A549 (cell line): ENCODE measurements at regions not wholly inside any gene's neighbourhood (a gene's known extent, or its start where the extent isn't known, plus 50 kb on each side); places are given as distances from the start of the nearest gene placed in this dataset.

Experiments used
- JUN ChIP-seq, 2 experiments: fragments of >200 bp; sonication (Bioruptor Twin); formaldehyde crosslinking; IDR thresholded peaks; 2 replicates in 1 of 2; 3 replicates in 1 of 2; pipeline ENCODE4 v1.6.1; 2016 to 2017
- NFE2L2 ChIP-seq: fragments of 150-350 bp; conservative IDR thresholded peaks from 2 replicates; pipeline ENCODE4 v1.6.1; 2014; ENCODE audit warnings: low read length
- POLR2A ChIP-seq: IDR thresholded peaks from 2 replicates; pipeline ENCODE4 v1.6.1; 2012; ENCODE audit warnings: mild to moderate bottlenecking, low read length
- TF ChIP-seq, protein P1 (sequence below): fragments of >200 bp; sonication (Bioruptor Twin); formaldehyde crosslinking; IDR thresholded peaks from 3 replicates; pipeline ENCODE4 v1.5.1; 2016
- TF ChIP-seq, protein P2 (sequence below): fragments of 150-350 bp; IDR thresholded peaks from 2 replicates; pipeline ENCODE4 v1.6.1; 2014; ENCODE audit warnings: low read depth, mild to moderate bottlenecking, low read length

DNA sequence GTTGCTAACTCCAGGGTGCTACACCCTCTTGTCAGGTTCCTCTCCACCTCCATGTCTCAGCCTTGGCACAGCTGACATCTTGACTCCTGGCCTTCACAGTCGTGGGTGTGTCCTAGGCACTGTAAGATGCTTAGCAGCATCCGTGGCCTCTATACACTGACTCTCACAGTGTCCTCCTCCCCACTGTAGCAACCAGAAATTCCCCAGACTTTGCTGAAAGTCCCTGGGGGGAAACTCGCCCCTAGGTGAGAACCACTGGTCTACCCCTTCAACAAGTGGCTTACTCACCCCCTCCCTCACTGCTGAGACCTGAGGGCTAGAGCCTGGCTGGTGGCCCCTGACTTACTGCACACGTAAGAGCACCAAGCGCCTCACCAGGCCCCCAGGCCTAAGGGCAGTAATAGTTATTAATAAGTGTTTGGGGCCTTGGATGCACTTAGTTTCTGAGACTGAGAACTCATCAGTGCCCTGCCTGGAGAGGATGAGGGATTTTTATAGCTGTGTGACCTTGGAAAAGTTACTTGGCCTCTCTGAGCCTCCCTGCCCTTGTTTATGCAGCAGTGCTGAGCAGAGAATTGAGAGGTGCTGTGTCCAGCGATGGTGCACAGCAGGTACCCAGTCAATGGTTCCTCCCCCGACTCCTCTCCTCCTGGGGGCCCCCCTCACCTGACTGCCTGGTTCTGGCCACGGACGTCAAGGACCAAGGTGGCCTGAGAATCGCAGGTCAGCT lies 67.1 kb downstream of the RMI2 start:
- TF ChIP-seq, protein P1, sequence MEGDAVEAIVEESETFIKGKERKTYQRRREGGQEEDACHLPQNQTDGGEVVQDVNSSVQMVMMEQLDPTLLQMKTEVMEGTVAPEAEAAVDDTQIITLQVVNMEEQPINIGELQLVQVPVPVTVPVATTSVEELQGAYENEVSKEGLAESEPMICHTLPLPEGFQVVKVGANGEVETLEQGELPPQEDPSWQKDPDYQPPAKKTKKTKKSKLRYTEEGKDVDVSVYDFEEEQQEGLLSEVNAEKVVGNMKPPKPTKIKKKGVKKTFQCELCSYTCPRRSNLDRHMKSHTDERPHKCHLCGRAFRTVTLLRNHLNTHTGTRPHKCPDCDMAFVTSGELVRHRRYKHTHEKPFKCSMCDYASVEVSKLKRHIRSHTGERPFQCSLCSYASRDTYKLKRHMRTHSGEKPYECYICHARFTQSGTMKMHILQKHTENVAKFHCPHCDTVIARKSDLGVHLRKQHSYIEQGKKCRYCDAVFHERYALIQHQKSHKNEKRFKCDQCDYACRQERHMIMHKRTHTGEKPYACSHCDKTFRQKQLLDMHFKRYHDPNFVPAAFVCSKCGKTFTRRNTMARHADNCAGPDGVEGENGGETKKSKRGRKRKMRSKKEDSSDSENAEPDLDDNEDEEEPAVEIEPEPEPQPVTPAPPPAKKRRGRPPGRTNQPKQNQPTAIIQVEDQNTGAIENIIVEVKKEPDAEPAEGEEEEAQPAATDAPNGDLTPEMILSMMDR: no peak
- TF ChIP-seq, protein P2, sequence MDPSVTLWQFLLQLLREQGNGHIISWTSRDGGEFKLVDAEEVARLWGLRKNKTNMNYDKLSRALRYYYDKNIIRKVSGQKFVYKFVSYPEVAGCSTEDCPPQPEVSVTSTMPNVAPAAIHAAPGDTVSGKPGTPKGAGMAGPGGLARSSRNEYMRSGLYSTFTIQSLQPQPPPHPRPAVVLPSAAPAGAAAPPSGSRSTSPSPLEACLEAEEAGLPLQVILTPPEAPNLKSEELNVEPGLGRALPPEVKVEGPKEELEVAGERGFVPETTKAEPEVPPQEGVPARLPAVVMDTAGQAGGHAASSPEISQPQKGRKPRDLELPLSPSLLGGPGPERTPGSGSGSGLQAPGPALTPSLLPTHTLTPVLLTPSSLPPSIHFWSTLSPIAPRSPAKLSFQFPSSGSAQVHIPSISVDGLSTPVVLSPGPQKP: no peak
- TF ChIP-seq POLR2A: no peak
- TF ChIP-seq NFE2L2: no peak
- TF ChIP-seq JUN (IDR thresholded peaks at IDR 0.05): no peak
